ENCODE measurements at regions not wholly inside any gene's neighbourhood (a gene's known extent, or its start where the extent isn't known, plus 50 kb on each side); places are given as distances from the start of the nearest gene placed in this dataset.

DNA sequence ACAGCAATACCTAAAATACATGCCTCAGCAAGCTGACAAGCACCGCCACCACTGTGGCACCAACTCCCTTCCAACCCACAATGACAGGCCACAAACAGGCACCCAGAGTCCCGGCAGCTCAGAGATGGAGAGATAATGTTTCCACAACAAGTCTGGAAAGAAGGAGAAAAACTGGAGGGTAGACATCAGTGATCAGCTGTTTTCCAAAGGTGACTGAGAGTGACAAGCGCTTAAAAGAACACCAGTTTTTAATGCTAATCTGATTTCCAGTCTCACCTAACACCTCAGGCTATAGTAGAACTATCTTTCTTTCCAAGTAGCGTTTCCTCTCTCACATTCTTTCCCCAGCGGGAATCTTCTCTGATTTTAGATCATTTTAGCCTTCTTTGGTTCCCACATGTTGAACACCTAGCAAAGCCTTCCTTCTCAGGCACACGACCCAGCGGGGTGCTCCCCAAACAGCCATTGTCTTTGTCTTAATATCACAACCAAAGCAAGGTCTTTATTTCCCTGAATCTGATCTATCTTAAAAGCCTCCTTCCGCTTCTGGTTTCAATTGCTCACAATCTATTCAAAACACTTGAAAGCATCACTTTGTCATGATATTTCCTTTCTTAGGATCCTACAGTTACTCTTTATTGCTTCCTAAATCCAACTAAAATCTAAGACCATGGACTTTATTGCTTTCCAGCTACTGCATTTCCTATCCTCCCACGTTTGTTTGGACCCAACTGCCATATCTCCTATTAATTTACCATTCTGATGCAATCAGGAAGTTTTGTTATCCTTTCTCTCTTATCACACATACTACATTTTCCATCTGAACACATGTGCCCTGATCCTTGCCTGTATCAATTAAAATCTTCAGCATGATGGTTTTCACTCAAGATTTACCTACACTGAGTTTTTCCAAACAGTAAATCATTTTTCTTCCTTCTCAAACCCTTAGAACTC, 282.7 kb downstream of the ADGB start:
- in situ Hi-C loops (cut with HindIII; ENCODE audit: low sequenced_read_pairs): no loop called here
- no peak for DNase-seq (ENCODE audit: low read depth)
- TF ChIP-seq, protein P1, sequence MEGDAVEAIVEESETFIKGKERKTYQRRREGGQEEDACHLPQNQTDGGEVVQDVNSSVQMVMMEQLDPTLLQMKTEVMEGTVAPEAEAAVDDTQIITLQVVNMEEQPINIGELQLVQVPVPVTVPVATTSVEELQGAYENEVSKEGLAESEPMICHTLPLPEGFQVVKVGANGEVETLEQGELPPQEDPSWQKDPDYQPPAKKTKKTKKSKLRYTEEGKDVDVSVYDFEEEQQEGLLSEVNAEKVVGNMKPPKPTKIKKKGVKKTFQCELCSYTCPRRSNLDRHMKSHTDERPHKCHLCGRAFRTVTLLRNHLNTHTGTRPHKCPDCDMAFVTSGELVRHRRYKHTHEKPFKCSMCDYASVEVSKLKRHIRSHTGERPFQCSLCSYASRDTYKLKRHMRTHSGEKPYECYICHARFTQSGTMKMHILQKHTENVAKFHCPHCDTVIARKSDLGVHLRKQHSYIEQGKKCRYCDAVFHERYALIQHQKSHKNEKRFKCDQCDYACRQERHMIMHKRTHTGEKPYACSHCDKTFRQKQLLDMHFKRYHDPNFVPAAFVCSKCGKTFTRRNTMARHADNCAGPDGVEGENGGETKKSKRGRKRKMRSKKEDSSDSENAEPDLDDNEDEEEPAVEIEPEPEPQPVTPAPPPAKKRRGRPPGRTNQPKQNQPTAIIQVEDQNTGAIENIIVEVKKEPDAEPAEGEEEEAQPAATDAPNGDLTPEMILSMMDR (IDR thresholded peaks at IDR 0.05; ENCODE audit: low read depth, low read length, missing control alignments): no peak
- no peak overlapping the region for H3K4me3 ChIP-seq (ENCODE audit: low read depth, low read length)

DNA sequence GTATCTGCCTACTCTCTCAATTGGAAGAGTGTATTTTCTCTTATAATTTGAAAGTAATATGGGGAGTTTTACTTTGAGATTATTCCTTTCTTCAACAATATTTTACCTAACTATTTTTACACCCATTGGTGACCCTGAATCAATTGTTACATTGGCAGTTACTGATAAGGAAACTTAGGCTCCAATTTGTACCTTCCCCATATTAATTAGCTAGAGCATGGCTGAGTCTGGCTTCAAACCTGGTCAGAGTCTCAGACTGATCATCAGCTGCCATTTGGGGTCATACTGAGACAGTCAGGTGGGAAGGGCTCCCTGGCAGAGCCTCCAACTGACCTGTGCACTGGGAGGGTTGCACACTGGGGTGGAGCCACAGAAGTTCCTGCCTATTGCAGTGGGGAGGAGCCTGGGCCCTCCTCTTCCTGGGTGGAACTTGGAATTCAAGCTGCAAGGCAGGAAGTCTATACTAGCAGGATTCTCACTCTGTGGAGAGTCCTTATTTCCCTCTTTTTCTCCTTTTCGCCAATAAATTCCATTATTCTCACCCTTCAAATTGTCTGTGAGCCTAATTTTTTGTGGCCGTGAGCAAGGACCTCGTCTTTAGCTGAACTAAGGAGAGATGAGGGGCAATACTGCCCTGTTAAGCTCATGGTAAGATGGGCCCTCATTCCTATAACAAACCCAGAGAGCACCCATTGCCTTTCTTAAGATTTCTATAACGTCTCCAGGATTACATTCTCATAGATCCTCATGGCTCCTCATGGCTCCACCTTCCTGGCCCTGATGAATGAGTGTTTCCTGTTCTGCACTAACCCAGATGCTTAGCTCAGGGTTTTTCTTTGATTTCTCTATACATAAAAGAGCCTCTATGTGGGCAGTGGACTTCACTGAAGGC, 285.1 kb downstream of the ADGB start:
- H3K4me3 ChIP-seq (ENCODE audit: low read depth, low read length): no peak overlapping the region
- DNase-seq (ENCODE audit: low read depth): no peak
- TF ChIP-seq, protein P1 (IDR thresholded peaks at IDR 0.05; ENCODE audit: low read depth, low read length, missing control alignments): no peak
- in situ Hi-C loops (cut with HindIII; ENCODE audit: low sequenced_read_pairs): no loop called here

DNA sequence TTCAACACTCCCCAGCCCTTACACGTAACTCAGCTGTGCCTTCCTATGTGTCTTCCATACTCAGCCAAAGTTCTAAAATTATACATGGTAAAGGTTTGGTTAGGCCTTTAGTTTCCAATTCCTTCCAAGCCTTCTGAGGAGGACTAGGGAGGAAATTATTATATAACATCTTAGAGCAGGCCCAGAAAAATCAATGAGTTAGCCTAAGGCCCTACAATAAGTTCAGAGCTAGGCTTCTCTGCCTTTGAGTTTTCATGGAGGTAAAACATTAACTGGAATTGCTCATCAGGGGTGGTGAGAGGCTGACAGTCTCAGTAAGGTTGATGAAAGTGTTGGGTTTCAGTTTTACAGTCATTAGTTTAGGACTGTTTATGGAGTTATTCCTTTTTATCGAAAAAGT, 286.0 kb downstream of the ADGB start:
- TF ChIP-seq, protein P1 (IDR thresholded peaks at IDR 0.05; ENCODE audit: low read depth, low read length, missing control alignments): no peak
- DNase-seq (ENCODE audit: low read depth): no peak
- in situ Hi-C loops (cut with HindIII; ENCODE audit: low sequenced_read_pairs): no loop called here
- no peak overlapping the region for H3K4me3 ChIP-seq (ENCODE audit: low read depth, low read length)

DNA sequence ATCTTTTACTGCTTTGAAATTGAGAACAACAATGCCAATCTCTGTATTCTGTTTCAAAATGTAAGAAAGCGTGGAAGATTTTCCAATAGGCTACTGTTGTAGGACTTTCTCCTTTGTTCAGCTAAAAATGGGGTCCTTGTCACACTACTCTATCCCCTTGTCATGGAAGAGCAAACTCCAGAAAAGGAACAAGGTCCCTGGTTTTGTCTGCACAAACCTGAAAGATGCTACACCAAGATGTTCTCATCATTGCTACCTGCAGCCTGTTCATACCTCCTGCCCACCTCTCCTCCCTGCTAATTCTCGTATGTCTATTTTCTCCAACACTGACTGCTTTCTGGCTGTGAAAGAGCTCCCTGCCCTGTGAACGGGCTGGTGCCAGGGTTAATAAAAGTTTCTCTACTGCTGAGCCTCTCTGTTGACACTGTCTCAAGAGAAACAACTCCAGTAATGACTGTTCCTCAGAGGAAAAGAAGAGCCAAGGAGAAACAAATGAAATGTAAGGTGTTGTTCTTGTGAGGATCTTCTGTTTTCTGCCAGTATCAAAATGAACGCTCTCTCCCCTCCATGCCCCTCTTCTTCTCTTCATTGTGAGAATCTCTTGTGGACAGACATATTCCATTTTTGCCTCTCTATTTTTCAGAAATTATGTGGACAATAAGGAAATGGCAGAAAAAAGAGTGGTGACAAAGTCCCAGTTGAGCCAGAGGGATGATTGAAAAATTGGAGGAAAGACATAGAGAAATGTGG, 287.1 kb downstream of the ADGB start:
- TF ChIP-seq, protein P1 (IDR thresholded peaks at IDR 0.05; ENCODE audit: low read depth, low read length, missing control alignments): no peak
- DNase-seq (ENCODE audit: low read depth): no peak
- in situ Hi-C loops (cut with HindIII; ENCODE audit: low sequenced_read_pairs): no loop called here
- H3K4me3 ChIP-seq (ENCODE audit: low read depth, low read length): no peak overlapping the region

DNA sequence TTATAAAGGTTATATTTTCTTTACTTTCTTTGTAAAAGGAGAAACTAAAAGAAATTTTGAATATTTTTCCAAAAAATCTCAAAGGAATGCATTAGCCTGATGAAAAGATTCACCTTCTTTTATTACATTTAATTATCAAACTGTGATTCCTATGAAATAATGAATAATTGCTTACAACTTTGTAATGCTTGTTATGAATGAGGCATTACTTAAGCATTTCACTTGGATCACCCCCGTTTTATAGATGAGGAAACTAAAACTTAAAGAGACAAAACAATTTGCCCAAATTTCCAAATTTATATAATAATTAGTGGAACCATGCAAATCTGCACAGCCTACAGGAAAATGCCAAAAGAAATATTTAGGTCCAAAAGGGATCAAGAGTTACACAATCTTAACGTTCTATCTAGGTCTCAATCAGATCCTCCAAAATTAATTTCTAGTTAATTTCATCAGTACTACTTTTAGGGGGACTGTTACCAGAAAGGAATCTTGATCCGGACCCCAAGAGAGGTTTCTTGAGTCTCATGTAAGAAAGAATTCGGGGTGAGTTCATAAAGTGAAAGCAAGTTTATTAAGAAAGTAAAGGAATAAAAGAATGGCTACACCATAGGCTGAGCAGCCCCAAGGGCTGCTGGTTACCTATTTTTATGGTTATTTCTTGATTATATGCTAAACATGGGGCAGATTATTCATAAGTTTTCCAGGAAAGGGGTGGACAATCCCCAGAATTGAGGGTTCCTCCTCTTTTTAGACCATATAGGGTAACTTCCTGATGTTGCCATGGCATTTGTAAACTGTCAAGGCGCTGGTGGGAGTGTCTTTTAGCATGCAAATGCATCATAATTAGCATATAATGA, 288.0 kb downstream of the ADGB start:
- DNase-seq (ENCODE audit: low read depth): no peak
- TF ChIP-seq, protein P1 (IDR thresholded peaks at IDR 0.05; ENCODE audit: low read depth, low read length, missing control alignments): no peak
- in situ Hi-C loops (cut with HindIII; ENCODE audit: low sequenced_read_pairs): no loop called here
- H3K4me3 ChIP-seq (ENCODE audit: low read depth, low read length): no peak overlapping the region

Measured in astrocyte of the cerebellum (primary cell).